H9 (cell line): ENCODE measurements at regions not wholly inside any gene's neighbourhood (a gene's known extent, or its start where the extent isn't known, plus 50 kb on each side); places are given as distances from the start of the nearest gene placed in this dataset.
"Not testable (repeated sequence)": the region's sequence is repeated elsewhere in the genome, so short reads cannot be mapped to it uniquely, and the experiment has no call there.

Experiments used
- DNase-seq: peaks from one replicate; pipeline ENCODE4 v3.0.0-alpha.2; 2017
- H2AFZ ChIP-seq: one replicate; pipeline ENCODE4 v1.6.1; 2013; ENCODE audit warnings: mild to moderate bottlenecking, low read length, control low read depth, moderate library complexity
- H2AK5ac ChIP-seq: 2 replicates; pipeline ENCODE4 v1.6.1; 2013; ENCODE audit warnings: low read length, control low read depth, mixed read lengths; ENCODE audit not compliant: insufficient read length
- H2BK120ac ChIP-seq: one replicate; pipeline ENCODE4 v1.6.1; 2013; ENCODE audit warnings: low read depth, mild to moderate bottlenecking, low read length, control low read depth, inconsistent platforms; ENCODE audit not compliant: poor library complexity, severe bottlenecking
- H2BK12ac ChIP-seq: 2 replicates; pipeline ENCODE4 v1.6.1; 2013; ENCODE audit warnings: low read length, control low read depth, mixed read lengths, low read depth; ENCODE audit not compliant: insufficient read length
- H2BK15ac ChIP-seq: 2 replicates; pipeline ENCODE4 v1.6.1; 2013; ENCODE audit warnings: low read depth, low read length, control low read depth
- H2BK20ac ChIP-seq: one replicate; pipeline ENCODE4 v1.6.1; 2013; ENCODE audit warnings: low read depth, mild to moderate bottlenecking, low read length, control low read depth, inconsistent platforms; ENCODE audit not compliant: poor library complexity, severe bottlenecking
- H2BK5ac ChIP-seq: 2 replicates; pipeline ENCODE4 v1.6.1; 2013; ENCODE audit warnings: low read length, control low read depth, mixed read lengths; ENCODE audit not compliant: insufficient read length
- H3K14ac ChIP-seq: 2 replicates; pipeline ENCODE4 v1.6.1; 2013; ENCODE audit warnings: low read length, control low read depth; ENCODE audit not compliant: insufficient read depth
- H3K18ac ChIP-seq: 2 replicates; pipeline ENCODE4 v1.6.1; 2013; ENCODE audit warnings: low read depth, mild to moderate bottlenecking, mixed read lengths, low read length, control low read depth; ENCODE audit not compliant: insufficient read length
- H3K23ac ChIP-seq: 2 replicates; pipeline ENCODE4 v1.6.1; 2013; ENCODE audit warnings: low read length, control low read depth, mixed read lengths, low read depth; ENCODE audit not compliant: insufficient read length
- H3K23me2 ChIP-seq: 2 replicates; pipeline ENCODE4 v1.6.1; 2013; ENCODE audit warnings: low read depth, mild to moderate bottlenecking, mixed read lengths, low read length, control low read depth; ENCODE audit not compliant: insufficient read length, poor library complexity, severe bottlenecking
- H3K27ac ChIP-seq: 2 replicates; pipeline ENCODE4 v1.5.1; 2013; ENCODE audit warnings: low read length, control low read depth, mixed read lengths, low read depth; ENCODE audit not compliant: insufficient read length
- H3K27me3 ChIP-seq: 2 replicates; pipeline ENCODE4 v1.6.1; 2013; ENCODE audit warnings: low read length, control low read depth, inconsistent platforms; ENCODE audit not compliant: insufficient read depth
- H3K4ac ChIP-seq: 2 replicates; pipeline ENCODE4 v1.6.1; 2013; ENCODE audit warnings: low read depth, mild to moderate bottlenecking, control low read depth, inconsistent platforms, low read length, moderate library complexity
- H3K4me1 ChIP-seq: 2 replicates; pipeline ENCODE4 v1.6.1; 2013; ENCODE audit warnings: low read length, control low read depth, inconsistent platforms; ENCODE audit not compliant: insufficient read depth
- H3K4me2 ChIP-seq: 2 replicates; pipeline ENCODE4 v1.6.1; 2013; ENCODE audit warnings: low read length, control low read depth, mixed read lengths; ENCODE audit not compliant: insufficient read length, insufficient read depth
- H3K56ac ChIP-seq: 2 replicates; pipeline ENCODE4 v1.6.1; 2013; ENCODE audit warnings: low read depth, mild to moderate bottlenecking, mixed read lengths, low read length, control low read depth; ENCODE audit not compliant: insufficient read length
- H3K79me1 ChIP-seq: 2 replicates; pipeline ENCODE4 v1.6.1; 2013; ENCODE audit warnings: low read depth, mild to moderate bottlenecking, moderate library complexity, low read length, control low read depth, inconsistent platforms; ENCODE audit not compliant: insufficient read depth, poor library complexity, severe bottlenecking
- H3K79me2 ChIP-seq: 2 replicates; pipeline ENCODE4 v1.6.1; 2013; ENCODE audit warnings: low read length, control low read depth, inconsistent platforms; ENCODE audit not compliant: insufficient read depth
- H3K9ac ChIP-seq: 2 replicates; pipeline ENCODE4 v1.6.1; 2013; ENCODE audit warnings: low read length, control low read depth, mixed read lengths; ENCODE audit not compliant: insufficient read length; ENCODE audit errors: extremely low read depth
- H3K9me3 ChIP-seq: one replicate; pipeline ENCODE4 v1.6.1; 2013; ENCODE audit warnings: low read depth, low read length, inconsistent platforms; ENCODE audit not compliant: control insufficient read depth
- H3T11ph ChIP-seq: one replicate; pipeline ENCODE4 v1.6.1; 2013; ENCODE audit warnings: mild to moderate bottlenecking, low read length, control low read depth, inconsistent platforms
- H4K20me1 ChIP-seq: one replicate; pipeline ENCODE4 v1.6.1; 2013; ENCODE audit not compliant: control insufficient read depth, insufficient read length, insufficient read depth
- H4K5ac ChIP-seq: 2 replicates; pipeline ENCODE4 v1.6.1; 2013; ENCODE audit warnings: low read depth, mild to moderate bottlenecking, mixed read lengths, low read length, control low read depth; ENCODE audit not compliant: insufficient read length
- H4K8ac ChIP-seq: replicated peaks from 2 replicates; pipeline ENCODE4 v1.6.1; 2013; ENCODE audit warnings: low read length, control low read depth, mixed read lengths, low read depth; ENCODE audit not compliant: insufficient read length
- H4K91ac ChIP-seq: 2 replicates; pipeline ENCODE4 v1.6.1; 2013; ENCODE audit warnings: low read depth, mild to moderate bottlenecking, moderate library complexity, mixed read lengths, low read length, control low read depth; ENCODE audit not compliant: insufficient read length
- H3K27ac Mint-ChIP-seq, 3 experiments: 2 replicates in 2 of 3; 3 replicates in 1 of 3; pipeline ENCODE4 v1.8.0; 2020 to 2021; ENCODE audit warnings: mixed read lengths in 3 of 3, mild to moderate bottlenecking in 1 of 3, moderate library complexity in 1 of 3
- H3K27me3 Mint-ChIP-seq: 2 replicates; pipeline ENCODE4 v1.8.0; 2021; ENCODE audit warnings: low read depth, mild to moderate bottlenecking, moderate library complexity, mixed read lengths
- H3K36me3 Mint-ChIP-seq, 3 experiments: 2 replicates in 2 of 3; 3 replicates in 1 of 3; pipeline ENCODE4 v1.8.0; 2020 to 2021; ENCODE audit warnings: low read depth in 3 of 3, mixed read lengths in 3 of 3; ENCODE audit not compliant: insufficient read depth in 1 of 3
- H3K4me1 Mint-ChIP-seq, 2 experiments: 2 replicates each; pipeline ENCODE4 v1.8.0; 2020; ENCODE audit warnings: mixed read lengths in 2 of 2
- H3K4me3 Mint-ChIP-seq, 2 experiments: 2 replicates in 1 of 2; 3 replicates in 1 of 2; pipeline ENCODE4 v1.8.0; 2020 to 2021; ENCODE audit warnings: mild to moderate bottlenecking in 2 of 2, mixed read lengths in 2 of 2, moderate library complexity in 1 of 2
- H3K9me3 Mint-ChIP-seq, 2 experiments: 2 replicates in 1 of 2; 3 replicates in 1 of 2; pipeline ENCODE4 v1.8.0; 2020; ENCODE audit warnings: mild to moderate bottlenecking in 2 of 2, mixed read lengths in 2 of 2, moderate library complexity in 1 of 2
- WGBS: extraction: QIAGEN DNeasy Blood & Tissue Kit; methylation state at CpG from one replicate; pipeline ENCODE4 v1.1.7; 2013; ENCODE audit warnings: missing lambda C conversion rate, low lambda C conversion rate, mixed read lengths; ENCODE audit not compliant: insufficient read length; ENCODE audit errors: extremely low coverage; 5-methylcytosine and 5-hydroxymethylcytosine counted together

DNA sequence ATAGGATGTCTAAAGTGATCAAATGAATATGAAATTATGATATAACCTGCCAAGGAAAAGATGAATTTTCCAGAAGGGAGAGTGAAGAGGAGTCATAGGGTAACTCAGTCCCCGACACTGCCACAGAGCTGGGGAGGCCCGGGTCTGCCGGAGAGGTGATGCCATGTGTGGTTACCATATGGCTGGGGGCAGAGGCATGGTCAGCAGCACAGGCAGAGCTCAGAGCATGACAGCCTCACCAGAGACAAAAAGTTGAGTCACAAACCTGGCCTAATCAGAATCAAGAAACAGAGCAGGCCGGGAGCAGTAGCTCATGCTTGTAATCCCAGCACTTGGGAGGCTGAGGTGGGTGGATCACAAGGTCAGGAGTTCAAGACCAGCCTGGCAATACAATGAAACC is 322.4 kb downstream of the GOLGA6L6 start:
- not testable (repeated sequence) for H3T11ph ChIP-seq, H3K4me1 ChIP-seq, H2BK5ac ChIP-seq, H2AFZ ChIP-seq, H2BK120ac ChIP-seq, H2BK20ac ChIP-seq, DNase-seq, H3K79me2 ChIP-seq, H3K27ac ChIP-seq, H2AK5ac ChIP-seq, H3K14ac ChIP-seq, H4K8ac ChIP-seq, H4K5ac ChIP-seq, H3K23ac ChIP-seq, H3K18ac ChIP-seq, H3K9ac ChIP-seq, H2BK12ac ChIP-seq, H3K27me3 Mint-ChIP-seq, H3K56ac ChIP-seq, H3K4me1 Mint-ChIP-seq, H3K79me1 ChIP-seq, H2BK15ac ChIP-seq, H3K27me3 ChIP-seq, H3K4me2 ChIP-seq, H3K27ac Mint-ChIP-seq, H3K23me2 ChIP-seq, H4K20me1 ChIP-seq, H3K4ac ChIP-seq, H3K4me3 Mint-ChIP-seq, H4K91ac ChIP-seq
- H3K9me3 ChIP-seq: peaks cover 79% of the 10 kb centered on the region
- Mint-ChIP-seq H3K36me3 (peaks cover 8 to 38% (median 10%) of the 10 kb centered on the region in 3 experiments), H3K9me3 (peaks cover 4 to 51% of the 10 kb centered on the region in 2 experiments)
- WGBS: no CpG with 5 or more reads among the region's 4 CpGs

DNA sequence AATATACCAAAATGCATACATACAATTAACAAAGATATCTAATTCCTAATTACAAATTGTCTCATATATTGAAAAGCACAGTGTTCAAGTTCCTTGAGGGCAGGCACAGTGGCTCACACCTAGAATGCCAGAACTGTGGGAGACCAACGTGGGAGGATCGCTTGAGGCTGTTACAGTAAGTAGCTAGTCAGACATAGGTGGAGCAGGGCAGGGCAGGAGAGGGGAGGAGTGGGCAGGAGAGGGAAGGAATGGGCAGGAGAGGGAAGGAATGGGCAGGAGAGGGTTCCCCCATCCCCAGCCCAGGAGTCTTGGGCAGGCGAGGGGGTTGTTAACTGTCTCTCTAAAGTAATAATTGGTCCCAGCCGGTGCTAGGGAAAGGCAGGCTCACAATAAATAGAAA is 325.9 kb downstream of the GOLGA6L6 start:
- H4K91ac ChIP-seq, H2BK12ac ChIP-seq, H3K23me2 ChIP-seq, H3T11ph ChIP-seq, H4K8ac ChIP-seq, H3K9ac ChIP-seq, H2BK15ac ChIP-seq, H3K4ac ChIP-seq, H3K27ac Mint-ChIP-seq, H4K20me1 ChIP-seq, H2BK5ac ChIP-seq, H3K79me2 ChIP-seq, H3K18ac ChIP-seq, H3K56ac ChIP-seq, H2BK120ac ChIP-seq, H2AFZ ChIP-seq, H2BK20ac ChIP-seq, H3K27me3 ChIP-seq, H3K4me1 ChIP-seq, H3K4me2 ChIP-seq, H3K4me1 Mint-ChIP-seq, H3K4me3 Mint-ChIP-seq, H3K14ac ChIP-seq, H3K23ac ChIP-seq, H2AK5ac ChIP-seq, H3K79me1 ChIP-seq, H3K27me3 Mint-ChIP-seq, H3K27ac ChIP-seq, DNase-seq, H4K5ac ChIP-seq: not testable (repeated sequence)
- Mint-ChIP-seq H3K9me3 (peaks cover 8 to 30% of the 10 kb centered on the region in 2 experiments), H3K36me3 (peaks cover 8 to 28% (median 8%) of the 10 kb centered on the region in 3 experiments)
- H3K9me3 ChIP-seq: peaks cover 85% of the 10 kb centered on the region
- WGBS: no CpG with 5 or more reads among the region's 4 CpGs
